ENCODE measurements at regions not wholly inside any gene's neighbourhood (a gene's known extent, or its start where the extent isn't known, plus 50 kb on each side); places are given as distances from the start of the nearest gene placed in this dataset.
"Not testable (repeated sequence)": the region's sequence is repeated elsewhere in the genome, so short reads cannot be mapped to it uniquely, and the experiment has no call there.

DNA sequence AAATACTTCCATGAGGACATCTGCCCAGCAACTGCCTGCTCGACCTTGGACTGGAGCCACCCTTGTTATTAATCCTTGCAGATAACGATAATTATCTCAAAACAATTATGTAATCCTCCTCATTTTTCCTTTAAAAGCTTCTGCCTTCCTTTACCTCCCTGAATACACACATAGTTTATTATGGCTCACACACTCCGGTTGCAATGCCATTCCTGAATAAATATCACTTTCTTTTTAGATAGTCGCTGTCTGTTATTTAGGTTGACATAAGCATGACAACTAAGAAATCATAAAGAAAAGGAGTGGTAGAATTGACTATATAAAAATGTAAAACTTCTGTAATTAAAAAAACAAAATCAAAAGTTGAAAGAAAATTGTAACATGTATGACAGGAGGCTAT, 64.8 kb downstream of the B4GALT7 start:
- not testable (repeated sequence) for H3K9me3 ChIP-seq (ENCODE audit: control insufficient read depth, insufficient read depth, low read length); H3K4me1 ChIP-seq (ENCODE audit: control insufficient read depth, insufficient read depth, low read length); H3K27me3 ChIP-seq (ENCODE audit: control insufficient read depth, insufficient read depth, low read length); H3K9ac ChIP-seq (ENCODE audit: low read depth, low read length); H3K36me3 ChIP-seq (ENCODE audit: control insufficient read depth, insufficient read depth, low read length); H3K4me3 ChIP-seq (ENCODE audit: low read depth, low read length)

- H3K27me3 ChIP-seq (ENCODE audit: control insufficient read depth, insufficient read depth, low read length); H3K9ac ChIP-seq (ENCODE audit: low read depth, low read length); H3K9me3 ChIP-seq (ENCODE audit: control insufficient read depth, insufficient read depth, low read length); H3K4me1 ChIP-seq (ENCODE audit: control insufficient read depth, insufficient read depth, low read length); H3K36me3 ChIP-seq (ENCODE audit: control insufficient read depth, insufficient read depth, low read length); H3K4me3 ChIP-seq (ENCODE audit: low read depth, low read length): not testable (repeated sequence)
These were observed 65.2 kb downstream of the B4GALT7 start for GRCh38 chr5:177665172-177665571.

- H3K9me3 ChIP-seq (ENCODE audit: control insufficient read depth, insufficient read depth, low read length); H3K4me3 ChIP-seq (ENCODE audit: low read depth, low read length); H3K27me3 ChIP-seq (ENCODE audit: control insufficient read depth, insufficient read depth, low read length); H3K36me3 ChIP-seq (ENCODE audit: control insufficient read depth, insufficient read depth, low read length); H3K9ac ChIP-seq (ENCODE audit: low read depth, low read length); H3K4me1 ChIP-seq (ENCODE audit: control insufficient read depth, insufficient read depth, low read length): not testable (repeated sequence)
These were observed 66.0 kb downstream of the B4GALT7 start for GRCh38 chr5:177665960-177666359.

GRCh38 chr5:177671035-177671754, 71.3 kb downstream of the B4GALT7 start:
- H3K9ac ChIP-seq (ENCODE audit: low read depth, low read length) = not testable (repeated sequence)

DNA sequence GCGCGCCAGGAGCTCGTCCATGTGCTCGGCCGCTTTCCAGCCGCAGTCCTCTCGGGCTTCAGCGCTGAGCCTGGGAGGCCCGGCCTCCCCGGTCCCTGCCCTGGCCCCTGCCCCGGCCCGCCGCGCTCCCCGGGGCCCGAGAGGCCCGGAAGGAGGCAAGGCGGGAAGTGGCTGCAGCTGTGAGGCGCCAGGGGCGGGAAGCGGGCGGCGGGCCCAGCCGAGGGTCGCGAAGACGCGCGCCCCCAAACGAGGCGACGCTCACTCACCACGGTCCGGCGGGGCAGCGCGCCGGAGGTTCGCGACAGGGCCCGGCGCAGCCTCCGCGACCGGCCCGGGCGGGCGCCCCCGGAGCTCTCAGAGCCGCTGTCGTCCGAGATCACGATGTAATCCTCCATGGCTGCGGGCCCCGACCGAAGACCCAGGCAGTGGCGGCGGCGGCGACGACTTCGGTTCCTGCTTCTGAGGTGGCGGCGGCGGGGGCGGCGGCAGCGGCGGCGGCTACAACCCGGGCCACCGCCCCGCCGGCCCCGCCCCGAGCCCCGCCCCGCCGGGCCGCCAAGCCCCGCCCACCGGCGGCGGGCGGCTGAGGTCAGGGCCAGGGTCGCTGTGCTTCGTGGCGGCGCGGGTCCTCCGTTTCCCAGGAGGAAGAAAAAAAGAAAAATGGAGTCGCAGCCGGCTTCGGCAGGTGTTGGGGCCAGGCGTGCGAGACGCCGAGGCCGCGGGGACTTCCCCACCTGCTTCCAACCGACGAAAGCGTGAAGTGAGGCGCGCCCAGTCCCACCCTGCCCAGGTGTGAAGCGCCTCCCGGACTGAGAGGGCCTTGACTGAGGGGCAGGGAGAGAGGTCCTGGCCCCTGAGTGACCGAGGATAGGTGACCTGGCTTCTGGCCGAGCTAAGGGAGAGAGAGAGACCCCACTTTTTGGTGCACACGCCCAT, 72.1 kb downstream of the B4GALT7 start:
- not testable (repeated sequence) for H3K9ac ChIP-seq (ENCODE audit: low read depth, low read length); H3K4me1 ChIP-seq (ENCODE audit: control insufficient read depth, insufficient read depth, low read length); H3K27me3 ChIP-seq (ENCODE audit: control insufficient read depth, insufficient read depth, low read length); H3K9me3 ChIP-seq (ENCODE audit: control insufficient read depth, insufficient read depth, low read length); H3K4me3 ChIP-seq (ENCODE audit: low read depth, low read length); H3K36me3 ChIP-seq (ENCODE audit: control insufficient read depth, insufficient read depth, low read length)

More at GRCh38 chr5:177671035-177671754, 71.3 kb downstream of the B4GALT7 start:
- H3K27me3 ChIP-seq (ENCODE audit: control insufficient read depth, insufficient read depth, low read length); H3K9me3 ChIP-seq (ENCODE audit: control insufficient read depth, insufficient read depth, low read length); H3K4me1 ChIP-seq (ENCODE audit: control insufficient read depth, insufficient read depth, low read length); H3K36me3 ChIP-seq (ENCODE audit: control insufficient read depth, insufficient read depth, low read length): not testable (repeated sequence)
- H3K4me3 ChIP-seq (ENCODE audit: low read depth, low read length) = peak overlapping the region; percentile 22
